NCI-H1417 (cell line): ENCODE measurements at regions not wholly inside any gene's neighbourhood (a gene's known extent, or its start where the extent isn't known, plus 50 kb on each side); places are given as distances from the start of the nearest gene placed in this dataset.
A peak's percentile ranks its signal among the peaks of the same experiment; 100 is the strongest.

Experiments used
- DNase-seq, 3 experiments: peaks; one replicate each; lab custom pipeline; 2025; lab: John Stamatoyannopoulos, UW

DNA sequence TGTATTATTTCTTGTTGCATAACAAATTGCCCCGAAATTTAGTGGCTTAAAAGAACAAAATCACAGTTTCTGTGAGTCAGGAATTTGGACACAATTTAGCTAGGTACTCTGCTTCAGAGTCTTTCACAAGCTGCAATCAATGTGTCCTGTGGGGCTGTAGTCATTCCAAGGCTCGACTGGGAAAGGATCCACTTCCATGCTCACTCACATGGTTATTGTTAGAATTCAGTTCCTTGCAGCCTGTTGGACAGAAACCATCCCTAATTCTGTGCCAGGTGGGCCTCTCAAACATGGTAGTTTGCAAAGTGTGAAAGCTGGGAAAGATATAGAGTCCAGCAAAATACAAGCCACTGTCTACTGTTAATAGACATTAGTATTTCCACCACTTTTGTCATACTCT is 59.7 kb upstream of the ARID2 start:
- DNase-seq, result no peak

DNA sequence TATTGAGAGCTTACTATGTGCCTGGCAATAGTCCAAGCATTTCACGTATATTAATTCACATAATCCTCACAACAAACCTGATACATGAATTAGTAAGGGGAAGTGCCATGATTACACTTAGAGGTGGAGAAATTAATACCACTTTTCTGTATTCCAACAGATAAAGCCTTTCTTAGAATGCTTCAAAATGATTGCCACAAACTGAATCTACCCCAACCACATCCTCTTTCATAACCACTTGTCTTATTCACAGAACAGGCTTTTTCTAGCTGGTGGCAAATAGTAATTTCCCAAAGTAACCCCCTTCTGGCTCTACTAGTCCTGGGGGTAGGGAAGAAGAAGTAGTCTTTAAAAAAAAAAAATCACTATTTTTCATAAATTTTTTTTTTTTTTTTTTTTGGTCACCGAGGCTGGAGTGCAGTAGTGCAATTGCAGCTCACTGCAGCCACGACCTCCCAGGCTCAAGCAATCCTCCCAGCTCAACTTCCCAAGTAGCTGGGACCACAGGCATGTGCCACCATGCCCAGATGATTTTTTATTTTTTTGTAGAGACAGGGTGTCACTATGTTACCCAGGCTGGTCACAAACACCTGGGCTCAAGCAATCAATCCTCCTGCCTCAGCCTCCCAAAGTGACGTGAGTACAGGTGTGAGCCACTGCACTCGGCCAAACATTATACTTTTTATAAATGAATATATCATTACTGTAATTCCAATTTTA is 59.0 kb upstream of the ARID2 start:
- DNase-seq, result no peak

DNA sequence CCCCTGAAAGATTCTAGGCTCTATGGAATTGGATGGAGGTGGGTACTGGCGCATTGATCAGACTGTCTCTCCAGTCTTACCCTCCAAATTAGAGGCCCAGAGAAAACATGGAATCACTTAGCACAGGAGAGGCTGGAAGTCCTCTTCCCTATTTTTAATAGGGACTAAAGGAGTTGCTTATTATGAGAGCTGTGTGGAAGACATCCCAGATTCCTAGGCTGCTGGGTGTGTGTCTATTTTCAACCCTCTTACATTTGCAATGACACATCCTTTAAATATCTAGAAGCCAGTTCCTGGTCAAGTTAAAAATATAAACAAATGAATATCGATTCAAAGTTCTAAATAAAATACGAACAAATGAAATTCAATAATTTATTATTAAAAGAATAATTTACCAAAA is 58.3 kb upstream of the ARID2 start:
- no peak for DNase-seq

DNA sequence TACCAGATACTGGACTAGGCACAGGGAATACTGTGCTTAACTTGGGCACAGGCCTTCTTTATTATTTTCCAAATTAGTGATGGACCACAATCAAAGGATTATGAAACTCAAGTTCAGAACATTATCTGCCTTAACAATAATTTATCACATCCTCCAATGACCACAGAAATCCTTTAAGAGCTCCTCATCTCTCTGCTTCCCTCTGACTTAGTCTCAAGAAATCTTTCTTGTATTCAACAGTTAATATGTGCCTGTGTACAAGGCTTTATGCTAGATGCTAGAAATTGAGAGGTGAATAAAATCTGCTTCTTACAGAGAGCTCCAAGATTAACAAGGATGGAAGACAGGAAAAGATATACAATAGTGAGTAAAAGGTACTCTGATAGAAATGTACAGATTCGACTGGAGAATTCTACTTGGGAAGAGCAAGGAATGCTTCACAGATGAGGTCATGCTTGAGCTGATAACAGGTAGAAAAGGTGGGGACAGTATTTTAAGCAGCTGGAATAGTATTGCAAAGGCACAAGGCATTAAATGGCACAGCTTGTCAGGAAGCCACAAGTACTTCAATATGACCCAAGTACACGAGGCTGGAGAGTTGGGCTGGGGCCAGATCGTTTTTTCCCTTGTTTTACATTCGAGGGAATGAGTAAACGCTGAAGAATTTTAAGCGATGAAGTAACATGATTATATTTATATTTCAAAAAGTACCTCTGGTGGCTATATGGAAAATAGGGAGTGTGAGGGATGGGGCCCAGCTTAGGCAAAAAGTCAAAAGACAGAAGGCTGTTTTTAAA is 55.1 kb upstream of the ARID2 start:
- peak in 1 of 3 experiments; percentile 18 for DNase-seq

DNA sequence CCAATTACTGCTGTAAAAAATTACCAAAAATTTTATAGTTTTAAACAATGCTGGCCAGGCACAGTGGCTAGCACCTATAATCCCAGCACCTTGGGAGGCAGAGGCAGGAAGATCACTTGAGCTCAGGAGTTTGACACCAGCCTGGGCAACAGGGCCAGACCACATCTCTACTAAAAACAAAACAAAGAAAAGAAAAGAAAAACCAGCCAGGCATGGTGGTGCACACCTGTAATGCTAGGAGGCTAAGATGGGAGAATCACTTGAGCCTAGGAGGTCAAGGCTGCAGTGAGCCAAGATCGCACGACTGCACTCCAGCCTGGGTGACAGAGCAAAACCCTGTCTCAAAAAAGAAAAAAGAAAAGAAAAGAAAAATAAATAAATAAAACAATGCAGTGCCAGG is 54.0 kb upstream of the ARID2 start:
- no peak for DNase-seq
